DOHH2 (cell line): ENCODE measurements at regions not wholly inside any gene's neighbourhood (a gene's known extent, or its start where the extent isn't known, plus 50 kb on each side); places are given as distances from the start of the nearest gene placed in this dataset.

ENCODE experiments used
- H3F3A ChIP-seq: fragments of 200-600 bp; sonication (generic), shearing (Covaris generic); 2 replicates; pipeline ENCODE4 v1.6.0; 2016; ENCODE audit warnings: antibody characterized with exemption, mild to moderate bottlenecking; ENCODE audit not compliant: control insufficient read depth, insufficient read depth
- H3K27ac ChIP-seq: fragments of 200-600 bp; sonication (generic); 2 replicates; pipeline ENCODE4 v1.5.1; 2014; ENCODE audit warnings: low read depth, mild to moderate bottlenecking, low read length, moderate library complexity
- H3K27me3 ChIP-seq: fragments of 200-600 bp; sonication (generic); 2 replicates; pipeline ENCODE4 v1.6.1; 2014; ENCODE audit warnings: mild to moderate bottlenecking, low read length, mixed read lengths; ENCODE audit not compliant: control insufficient read depth
- H3K36me3 ChIP-seq: fragments of 200-600 bp; sonication (generic); 2 replicates; pipeline ENCODE4 v1.6.1; 2014; ENCODE audit warnings: mild to moderate bottlenecking, low read length, moderate library complexity, mixed read lengths; ENCODE audit not compliant: control insufficient read depth
- H3K4me1 ChIP-seq: fragments of 200-600 bp; sonication (generic); 2 replicates; pipeline ENCODE4 v1.6.1; 2014; ENCODE audit warnings: mild to moderate bottlenecking, low read length, mixed read lengths; ENCODE audit not compliant: control insufficient read depth
- H3K4me2 ChIP-seq: fragments of 200-600 bp; sonication (generic); 2 replicates; pipeline ENCODE4 v1.6.0; 2014; ENCODE audit warnings: mild to moderate bottlenecking, low read length, moderate library complexity
- H3K4me3 ChIP-seq: fragments of 200-600 bp; sonication (generic); 2 replicates; pipeline ENCODE4 v1.5.1; 2014; ENCODE audit warnings: mild to moderate bottlenecking, low read length, mixed read lengths
- H3K79me2 ChIP-seq: fragments of 200-600 bp; sonication (generic); 2 replicates; pipeline ENCODE4 v1.6.1; 2014; ENCODE audit warnings: mild to moderate bottlenecking, low read length, mixed read lengths; ENCODE audit not compliant: control insufficient read depth
- H3K9me2 ChIP-seq: fragments of 200-600 bp; sonication (generic); replicated peaks from 2 replicates; pipeline ENCODE4 v1.6.1; 2014; ENCODE audit warnings: mild to moderate bottlenecking, low read length, mixed read lengths; ENCODE audit not compliant: control insufficient read depth
- H3K9me3 ChIP-seq: fragments of 200-600 bp; sonication (generic); 2 replicates; pipeline ENCODE4 v1.6.1; 2014; ENCODE audit warnings: antibody characterized with exemption, low read length, mixed read lengths; ENCODE audit not compliant: control insufficient read depth, insufficient read depth
- H4K20me1 ChIP-seq: fragments of 200-600 bp; sonication (generic); 2 replicates; pipeline ENCODE4 v1.6.0; 2014; ENCODE audit warnings: low read depth, mild to moderate bottlenecking, antibody characterized with exemption, low read length, moderate library complexity; ENCODE audit not compliant: control insufficient read depth, insufficient read depth
- CTCF ChIP-seq: fragments of 200-600 bp; sonication (generic); IDR thresholded peaks from one replicate; pipeline ENCODE4 v1.5.1; 2014; ENCODE audit warnings: antibody characterized with exemption, mild to moderate bottlenecking, low read depth, low read length; ENCODE audit not compliant: poor library complexity, severe bottlenecking
- EZH2phosphoT487 ChIP-seq: fragments of 200-600 bp; sonication (generic); IDR thresholded peaks from 2 replicates; pipeline ENCODE4 v1.6.1; 2017; ENCODE audit warnings: borderline replicate concordance, mild to moderate bottlenecking, antibody characterized with exemption, low read length, moderate library complexity, mixed read lengths

GRCh38 chr1:79283451-79283850, 276.9 kb upstream of the ADGRL4 start:
- H3K27ac ChIP-seq, result no peak overlapping the region
- H3K9me2 ChIP-seq, result no peaks in the 10 kb centered on the region
- H3K27me3 ChIP-seq, result no peaks in the 10 kb centered on the region
- H4K20me1 ChIP-seq, result no peaks in the 10 kb centered on the region
- no peak overlapping the region for H3K4me2 ChIP-seq
- no peaks in the 10 kb centered on the region for H3K9me3 ChIP-seq
- no peaks in the 10 kb centered on the region for H3K4me1 ChIP-seq
- no peaks in the 10 kb centered on the region for H3K36me3 ChIP-seq
- no peaks in the 10 kb centered on the region for H3F3A ChIP-seq
- TF ChIP-seq CTCF, result no peak
- TF ChIP-seq EZH2phosphoT487, result no peak
- H3K79me2 ChIP-seq, result no peaks in the 10 kb centered on the region
- no peak overlapping the region for H3K4me3 ChIP-seq

GRCh38 chr1:79281442-79281841, 274.9 kb upstream of the ADGRL4 start:
- no peaks in the 10 kb centered on the region for H3K9me3 ChIP-seq
- no peaks in the 10 kb centered on the region for H4K20me1 ChIP-seq
- no peaks in the 10 kb centered on the region for H3K36me3 ChIP-seq
- H3F3A ChIP-seq, result no peaks in the 10 kb centered on the region
- H3K4me3 ChIP-seq, result no peak overlapping the region
- TF ChIP-seq EZH2phosphoT487, result no peak
- no peak for TF ChIP-seq CTCF
- H3K27me3 ChIP-seq, result no peaks in the 10 kb centered on the region
- H3K27ac ChIP-seq, result no peak overlapping the region
- no peaks in the 10 kb centered on the region for H3K4me1 ChIP-seq
- no peaks in the 10 kb centered on the region for H3K79me2 ChIP-seq
- H3K9me2 ChIP-seq, result no peaks in the 10 kb centered on the region
- H3K4me2 ChIP-seq, result no peak overlapping the region

- Histone ChIP-seq H3F3A (no peaks in the 10 kb centered on the region), H3K9me3 (peaks cover 3% of the 10 kb centered on the region; the same call in 1 of the 2 replicates), H3K4me3 (no peak overlapping the region), H3K4me2 (no peak overlapping the region), H3K36me3 (no peaks in the 10 kb centered on the region), H4K20me1 (no peaks in the 10 kb centered on the region), H3K4me1 (no peaks in the 10 kb centered on the region), H3K27ac (no peak overlapping the region), H3K9me2 (no peaks in the 10 kb centered on the region), H3K79me2 (no peaks in the 10 kb centered on the region), H3K27me3 (no peaks in the 10 kb centered on the region)
- no peak for TF ChIP-seq EZH2phosphoT487
- TF ChIP-seq CTCF, result no peak
Measured at GRCh38 chr1:79271759-79272158, 265.2 kb upstream of the ADGRL4 start.
